ENCODE measurements at regions not wholly inside any gene's neighbourhood (a gene's known extent, or its start where the extent isn't known, plus 50 kb on each side); places are given as distances from the start of the nearest gene placed in this dataset.

DNA sequence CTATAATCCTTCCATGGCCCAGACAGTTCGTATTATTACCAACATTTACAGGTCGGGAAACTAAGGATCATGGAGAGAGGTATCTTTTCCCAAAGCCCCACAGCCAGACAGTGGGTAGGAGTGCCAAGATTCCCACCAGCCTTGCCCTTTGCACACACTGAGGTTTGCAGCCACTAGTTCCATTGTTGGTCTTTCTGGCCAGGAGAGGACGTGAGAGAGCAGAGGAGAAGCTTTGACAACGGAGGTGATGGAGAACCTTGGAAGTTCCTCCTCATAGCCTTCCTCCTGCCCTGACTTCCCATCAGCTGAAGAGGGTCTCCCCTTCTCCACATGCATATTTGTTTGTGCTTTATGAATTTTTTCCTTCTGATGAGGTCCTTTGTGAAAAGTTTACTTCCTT, 50.5 kb upstream of the PLCL2 start:
- TF ChIP-seq, protein P1, sequence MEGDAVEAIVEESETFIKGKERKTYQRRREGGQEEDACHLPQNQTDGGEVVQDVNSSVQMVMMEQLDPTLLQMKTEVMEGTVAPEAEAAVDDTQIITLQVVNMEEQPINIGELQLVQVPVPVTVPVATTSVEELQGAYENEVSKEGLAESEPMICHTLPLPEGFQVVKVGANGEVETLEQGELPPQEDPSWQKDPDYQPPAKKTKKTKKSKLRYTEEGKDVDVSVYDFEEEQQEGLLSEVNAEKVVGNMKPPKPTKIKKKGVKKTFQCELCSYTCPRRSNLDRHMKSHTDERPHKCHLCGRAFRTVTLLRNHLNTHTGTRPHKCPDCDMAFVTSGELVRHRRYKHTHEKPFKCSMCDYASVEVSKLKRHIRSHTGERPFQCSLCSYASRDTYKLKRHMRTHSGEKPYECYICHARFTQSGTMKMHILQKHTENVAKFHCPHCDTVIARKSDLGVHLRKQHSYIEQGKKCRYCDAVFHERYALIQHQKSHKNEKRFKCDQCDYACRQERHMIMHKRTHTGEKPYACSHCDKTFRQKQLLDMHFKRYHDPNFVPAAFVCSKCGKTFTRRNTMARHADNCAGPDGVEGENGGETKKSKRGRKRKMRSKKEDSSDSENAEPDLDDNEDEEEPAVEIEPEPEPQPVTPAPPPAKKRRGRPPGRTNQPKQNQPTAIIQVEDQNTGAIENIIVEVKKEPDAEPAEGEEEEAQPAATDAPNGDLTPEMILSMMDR (conservative IDR thresholded peaks at IDR 0.05; ENCODE audit: low read depth, low read length), result no peak
- TF ChIP-seq USF2 (IDR thresholded peaks at IDR 0.05; ENCODE audit: low read depth, low read length), result no peak
- TF ChIP-seq RFX5 (IDR thresholded peaks at IDR 0.05; ENCODE audit: low read depth, low read length), result no peak
- TF ChIP-seq RAD21 (IDR thresholded peaks at IDR 0.05; ENCODE audit: low read length), result no peak
- TF ChIP-seq RCOR1 (IDR thresholded peaks at IDR 0.05; ENCODE audit: insufficient replicate concordance, low read length), result no peak
- no peak for TF ChIP-seq MAFK (IDR thresholded peaks at IDR 0.05; ENCODE audit: low read depth, low read length)
- no peak for TF ChIP-seq MXI1 (IDR thresholded peaks at IDR 0.05; ENCODE audit: borderline replicate concordance, low read depth, low read length)
- no peak for TF ChIP-seq MAZ (IDR thresholded peaks at IDR 0.05; ENCODE audit: borderline replicate concordance, low read depth, low read length)
- TF ChIP-seq POLR2A (IDR thresholded peaks at IDR 0.05; ENCODE audit: low read depth, low read length), result no peak
- no peak for TF ChIP-seq CEBPB (IDR thresholded peaks at IDR 0.05; ENCODE audit: low read depth, low read length)

Data from IMR-90 (cell line).